AG09309 (cell line): ENCODE measurements at regions not wholly inside any gene's neighbourhood (a gene's known extent, or its start where the extent isn't known, plus 50 kb on each side); places are given as distances from the start of the nearest gene placed in this dataset.

Experiments used
- DNase-seq: peaks from one replicate; pipeline ENCODE4 v3.0.0-alpha.2; 2010; ENCODE audit warnings: low read depth
- H3K4me3 ChIP-seq: 2 replicates; pipeline ENCODE4 v1.5.1; 2011; ENCODE audit warnings: mild to moderate bottlenecking, low read depth, low read length, moderate library complexity; ENCODE audit not compliant: control insufficient read depth
- CTCF ChIP-seq: IDR thresholded peaks from 2 replicates; pipeline ENCODE4 v1.5.1; 2011; ENCODE audit warnings: mild to moderate bottlenecking, low read depth, low read length, inconsistent platforms; ENCODE audit not compliant: insufficient read depth, control insufficient read depth; ENCODE audit errors: missing control alignments

DNA sequence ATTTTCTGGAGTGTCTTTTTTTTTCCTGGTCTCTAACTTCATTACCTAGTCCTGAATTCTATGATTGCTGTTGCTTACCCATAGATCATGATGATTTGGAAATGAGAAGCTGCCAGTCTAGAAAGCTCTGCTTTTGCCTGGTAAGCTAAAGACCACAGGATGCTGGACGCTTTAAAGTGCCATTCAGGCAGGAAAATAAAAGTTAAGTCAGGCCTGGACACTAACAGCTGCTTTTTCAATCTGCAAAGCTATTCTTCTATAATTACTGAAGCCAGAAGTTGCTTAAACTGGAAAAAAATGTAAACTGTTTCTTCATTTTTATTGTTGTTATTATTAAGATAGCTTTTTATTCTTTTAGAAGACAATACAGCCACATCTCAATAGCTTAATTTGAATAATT lies 129.8 kb upstream of the SPACA1 start:
- no peak for TF ChIP-seq CTCF
- no peak overlapping the region for H3K4me3 ChIP-seq
- no peak for DNase-seq

DNA sequence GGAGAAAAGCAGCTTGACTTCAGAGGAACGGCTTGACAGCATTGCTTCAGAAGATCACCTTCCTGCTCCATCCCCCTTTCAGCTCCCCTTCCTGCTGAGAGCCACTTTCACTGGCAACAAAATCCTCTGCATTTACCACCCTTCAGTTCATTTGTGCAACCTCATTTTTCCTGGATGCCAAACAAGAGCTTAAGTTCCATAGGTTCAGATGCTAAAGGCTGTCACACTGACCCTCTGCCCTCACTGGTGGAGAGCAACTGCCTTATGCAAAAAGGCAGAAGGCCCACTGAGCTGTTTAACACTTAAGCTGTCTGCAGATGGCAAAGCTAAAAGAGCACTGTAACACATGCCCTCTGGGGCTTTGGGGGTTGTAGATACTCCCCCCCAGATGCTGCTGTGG lies 131.2 kb upstream of the SPACA1 start:
- no peak overlapping the region for H3K4me3 ChIP-seq
- TF ChIP-seq CTCF, result no peak
- no peak for DNase-seq

- no peak for TF ChIP-seq CTCF
- no peak overlapping the region for H3K4me3 ChIP-seq
- no peak for DNase-seq
These were observed 132.8 kb upstream of the SPACA1 start for GRCh38 chr6:87914637-87915395.

GRCh38 chr6:87913974-87914373 lies 133.7 kb upstream of the SPACA1 start:
- no peak overlapping the region for H3K4me3 ChIP-seq
- TF ChIP-seq CTCF, result no peak
- no peak for DNase-seq

GRCh38 chr6:87912102-87912501 lies 135.5 kb upstream of the SPACA1 start:
- no peak for DNase-seq
- TF ChIP-seq CTCF, result no peak
- no peak overlapping the region for H3K4me3 ChIP-seq

GRCh38 chr6:87909849-87910248 lies 137.8 kb upstream of the SPACA1 start:
- no peak overlapping the region for H3K4me3 ChIP-seq
- no peak for TF ChIP-seq CTCF
- DNase-seq, result peak; percentile 24
